ENCODE measurements at regions not wholly inside any gene's neighbourhood (a gene's known extent, or its start where the extent isn't known, plus 50 kb on each side); places are given as distances from the start of the nearest gene placed in this dataset.

GRCh38 chr4:100839712-100840111 lies 321.9 kb upstream of the EMCN start:
- TF ChIP-seq EZH2 (IDR thresholded peaks at IDR 0.05; ENCODE audit: borderline replicate concordance, low read depth, low read length, poor library complexity, severe bottlenecking) (no peak), CTCF (conservative IDR thresholded peaks at IDR 0.05; ENCODE audit: low read depth, low read length) (no peak)
